ENCODE measurements at regions not wholly inside any gene's neighbourhood (a gene's known extent, or its start where the extent isn't known, plus 50 kb on each side); places are given as distances from the start of the nearest gene placed in this dataset.
A peak's percentile ranks its signal among the peaks of the same experiment; 100 is the strongest.
"Not testable (repeated sequence)": the region's sequence is repeated elsewhere in the genome, so short reads cannot be mapped to it uniquely, and the experiment has no call there.

GRCh38 chr7:81887098-81888090, 117.5 kb upstream of the HGF start:
- no peak for DNase-seq

GRCh38 chr7:81886211-81886764, 116.4 kb upstream of the HGF start:
- DNase-seq: no peak

- DNase-seq: no peak
Measured at GRCh38 chr7:81884817-81885216, 115.0 kb upstream of the HGF start.

- DNase-seq: no peak
Measured at GRCh38 chr7:81883801-81884393, 114.0 kb upstream of the HGF start.

GRCh38 chr7:81882086-81882485, 112.2 kb upstream of the HGF start:
- DNase-seq: no peak

- no peak for DNase-seq
Measured at GRCh38 chr7:81877890-81878289, 108.0 kb upstream of the HGF start.

- no peak for DNase-seq
Measured at GRCh38 chr7:81873559-81873958, 103.7 kb upstream of the HGF start.

GRCh38 chr7:81871606-81872265, 101.9 kb upstream of the HGF start:
- DNase-seq: no peak

- DNase-seq: no peak
Measured at GRCh38 chr7:81870608-81871007, 100.8 kb upstream of the HGF start.

- no peak for DNase-seq
Measured at GRCh38 chr7:81869670-81870069, 99.8 kb upstream of the HGF start.

- DNase-seq: no peak
Measured at GRCh38 chr7:81865754-81866153, 95.9 kb upstream of the HGF start.

- DNase-seq: no peak
Measured at GRCh38 chr7:81859433-81859832, 89.6 kb upstream of the HGF start.

- DNase-seq: not testable (repeated sequence)
Measured at GRCh38 chr7:81858820-81859219, 89.0 kb upstream of the HGF start.

GRCh38 chr7:81857385-81857784, 87.5 kb upstream of the HGF start:
- DNase-seq: no peak

- DNase-seq: no peak
Measured at GRCh38 chr7:81854518-81854917, 84.7 kb upstream of the HGF start.

- DNase-seq: no peak
Measured at GRCh38 chr7:81852701-81853100, 82.9 kb upstream of the HGF start.

- DNase-seq: no peak
Measured at GRCh38 chr7:81851413-81851812, 81.6 kb upstream of the HGF start.

- peak; percentile 3 to 23 for DNase-seq
Measured at GRCh38 chr7:81846398-81846797, 76.6 kb upstream of the HGF start.

GRCh38 chr7:81845744-81846241, 75.9 kb upstream of the HGF start:
- DNase-seq: no peak

- DNase-seq: not testable (repeated sequence)
Measured at GRCh38 chr7:81843657-81844056, 73.8 kb upstream of the HGF start.

- no peak for DNase-seq
Measured at GRCh38 chr7:81842361-81842760, 72.5 kb upstream of the HGF start.

- DNase-seq: no peak
Measured at GRCh38 chr7:81839708-81840369, 70.0 kb upstream of the HGF start.

- no peak for DNase-seq
Measured at GRCh38 chr7:81833401-81833800, 63.6 kb upstream of the HGF start.
